Cardiac muscle cell (in vitro differentiated cells and primary cell): ENCODE measurements at regions not wholly inside any gene's neighbourhood (a gene's known extent, or its start where the extent isn't known, plus 50 kb on each side); places are given as distances from the start of the nearest gene placed in this dataset.

Experiments
- DNase-seq, 2 donors: peaks; one replicate each; pipeline versions ENCODE4 v3.0.0 to v3.0.0-alpha.2; 2010 to 2017; ENCODE audit warnings: low read depth in 1 of 2, low spot score in 1 of 2
- H3K27ac ChIP-seq: fragments of 200-600 bp; sonication (generic); 2 replicates; pipeline ENCODE4 v1.5.1; 2016
- H3K27me3 ChIP-seq: fragments of 200-600 bp; sonication (generic); 2 replicates; pipeline ENCODE4 v1.6.0; 2016; ENCODE audit warnings: control low read depth
- H3K36me3 ChIP-seq: fragments of 200-600 bp; sonication (generic); 2 replicates; pipeline ENCODE4 v1.5.1; 2016; ENCODE audit warnings: control low read depth
- H3K4me1 ChIP-seq: fragments of 200-600 bp; sonication (generic); 2 replicates; pipeline ENCODE4 v1.8.1; 2017; ENCODE audit warnings: low read depth, mild to moderate bottlenecking, mixed run types
- H3K4me3 ChIP-seq: fragments of 200-600 bp; sonication (generic); 2 replicates; pipeline ENCODE4 v1.5.1; 2016; ENCODE audit warnings: mild to moderate bottlenecking
- H3K9me3 ChIP-seq: fragments of 200-600 bp; sonication (generic); 2 replicates; pipeline ENCODE4 v1.5.1; 2017; ENCODE audit warnings: low read depth, mild to moderate bottlenecking, control low read depth
- TF ChIP-seq, protein P1 (sequence below): IDR thresholded peaks from 2 replicates; pipeline ENCODE4 v1.5.1; 2012; ENCODE audit warnings: low read depth, mild to moderate bottlenecking, low read length

DNA sequence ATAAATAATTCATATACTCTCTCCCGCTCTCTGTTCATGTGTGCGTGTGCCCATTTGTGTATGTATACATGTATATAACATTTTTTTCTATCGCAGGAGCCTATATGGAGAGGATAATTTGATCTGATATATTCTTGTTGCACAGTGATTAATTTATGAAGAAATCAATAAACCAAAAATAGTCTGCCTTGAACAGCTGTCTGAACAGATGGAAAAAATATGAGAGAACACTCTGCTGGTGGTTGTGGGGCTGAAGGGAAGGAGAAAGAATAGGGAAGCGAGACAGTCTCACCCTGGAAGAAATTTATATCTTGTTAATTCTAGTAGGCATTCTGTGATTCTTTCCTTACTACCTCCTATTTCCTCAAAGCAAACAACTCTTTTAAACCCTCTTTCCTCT lies 96.6 kb upstream of the B3GAT2 start:
- TF ChIP-seq, protein P1, sequence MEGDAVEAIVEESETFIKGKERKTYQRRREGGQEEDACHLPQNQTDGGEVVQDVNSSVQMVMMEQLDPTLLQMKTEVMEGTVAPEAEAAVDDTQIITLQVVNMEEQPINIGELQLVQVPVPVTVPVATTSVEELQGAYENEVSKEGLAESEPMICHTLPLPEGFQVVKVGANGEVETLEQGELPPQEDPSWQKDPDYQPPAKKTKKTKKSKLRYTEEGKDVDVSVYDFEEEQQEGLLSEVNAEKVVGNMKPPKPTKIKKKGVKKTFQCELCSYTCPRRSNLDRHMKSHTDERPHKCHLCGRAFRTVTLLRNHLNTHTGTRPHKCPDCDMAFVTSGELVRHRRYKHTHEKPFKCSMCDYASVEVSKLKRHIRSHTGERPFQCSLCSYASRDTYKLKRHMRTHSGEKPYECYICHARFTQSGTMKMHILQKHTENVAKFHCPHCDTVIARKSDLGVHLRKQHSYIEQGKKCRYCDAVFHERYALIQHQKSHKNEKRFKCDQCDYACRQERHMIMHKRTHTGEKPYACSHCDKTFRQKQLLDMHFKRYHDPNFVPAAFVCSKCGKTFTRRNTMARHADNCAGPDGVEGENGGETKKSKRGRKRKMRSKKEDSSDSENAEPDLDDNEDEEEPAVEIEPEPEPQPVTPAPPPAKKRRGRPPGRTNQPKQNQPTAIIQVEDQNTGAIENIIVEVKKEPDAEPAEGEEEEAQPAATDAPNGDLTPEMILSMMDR = no peak
- DNase-seq = no peak

DNA sequence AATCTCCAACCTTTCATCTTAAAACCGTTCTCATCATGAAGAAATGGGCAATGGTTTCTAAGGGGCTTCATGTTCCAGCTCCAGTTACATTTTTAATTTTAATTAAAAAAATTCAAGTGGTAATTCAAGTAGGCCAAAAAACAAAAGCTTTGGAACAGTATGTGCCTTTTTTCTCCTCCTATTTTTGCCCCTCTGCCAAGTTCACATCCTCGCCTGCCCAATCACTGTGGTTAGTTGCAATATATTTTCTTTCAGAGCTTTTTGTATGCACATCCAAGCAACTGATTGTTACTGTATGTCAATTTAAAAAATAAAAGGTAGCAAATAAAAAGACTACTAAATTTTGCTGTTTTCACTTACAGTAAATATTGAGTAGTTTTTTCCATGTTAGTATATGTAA lies 99.8 kb upstream of the B3GAT2 start:
- no peaks in the 10 kb centered on the region for H3K4me1 ChIP-seq
- H3K27me3 ChIP-seq = no peaks in the 10 kb centered on the region
- H3K4me3 ChIP-seq = no peak overlapping the region
- no peaks in the 10 kb centered on the region for H3K9me3 ChIP-seq
- no peak overlapping the region for H3K27ac ChIP-seq
- no peaks in the 10 kb centered on the region for H3K36me3 ChIP-seq
- peak in 1 of 2 donors; percentile 59 for DNase-seq
- TF ChIP-seq, protein P1 = no peak

More for the DNA sequence above, 96.6 kb upstream of the B3GAT2 start:
- no peaks in the 10 kb centered on the region for H3K36me3 ChIP-seq
- no peaks in the 10 kb centered on the region for H3K4me1 ChIP-seq
- no peaks in the 10 kb centered on the region for H3K27me3 ChIP-seq
- H3K27ac ChIP-seq = no peak overlapping the region
- no peak overlapping the region for H3K4me3 ChIP-seq
- H3K9me3 ChIP-seq = no peaks in the 10 kb centered on the region

DNA sequence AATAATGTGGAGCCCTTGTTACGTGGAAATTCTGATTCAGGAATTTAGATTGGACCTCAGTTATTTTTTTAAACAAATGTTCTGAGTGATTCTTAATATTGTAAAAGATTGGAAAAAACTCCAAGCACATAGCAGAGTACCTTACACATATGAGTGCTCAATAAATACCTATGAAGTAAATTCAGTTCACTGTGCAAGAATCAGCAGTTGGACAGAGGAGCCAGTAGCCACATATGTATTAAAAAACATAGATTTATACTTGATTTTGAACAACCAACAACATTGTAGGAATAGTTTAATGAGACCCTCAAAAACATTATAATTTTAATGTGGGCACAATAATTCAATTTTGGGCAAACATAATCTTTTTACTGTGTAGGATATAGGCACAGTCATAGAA lies 109.3 kb upstream of the B3GAT2 start:
- Histone ChIP-seq H3K9me3 (no peaks in the 10 kb centered on the region), H3K4me1 (no peaks in the 10 kb centered on the region), H3K27ac (no peak overlapping the region), H3K36me3 (no peaks in the 10 kb centered on the region), H3K27me3 (no peaks in the 10 kb centered on the region), H3K4me3 (no peak overlapping the region)
- no peak for DNase-seq
- TF ChIP-seq, protein P1 = no peak

DNA sequence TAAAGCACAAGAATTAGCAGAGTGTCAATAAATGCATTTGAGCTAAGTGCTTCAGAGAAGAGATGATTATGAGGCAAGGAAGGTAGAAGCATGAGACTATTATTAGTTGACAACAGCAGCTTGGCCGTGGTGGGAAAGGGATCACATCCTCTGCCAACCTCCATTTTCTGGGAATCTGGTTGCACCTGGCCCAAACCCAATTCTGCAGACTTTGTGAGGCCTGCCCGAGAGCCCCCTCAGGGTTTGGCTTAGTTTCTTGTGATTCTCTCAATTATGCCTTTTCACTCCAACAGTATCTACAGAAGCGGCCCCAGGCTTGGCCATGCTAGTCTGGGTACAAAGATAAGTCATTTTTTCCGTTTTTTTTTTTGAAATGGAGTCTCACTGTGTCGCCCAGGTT lies 111.0 kb upstream of the B3GAT2 start:
- TF ChIP-seq, protein P1 = no peak
- no peak for DNase-seq
- no peak overlapping the region for H3K27ac ChIP-seq
- no peaks in the 10 kb centered on the region for H3K27me3 ChIP-seq
- H3K36me3 ChIP-seq = no peaks in the 10 kb centered on the region
- no peak overlapping the region for H3K4me3 ChIP-seq
- no peaks in the 10 kb centered on the region for H3K9me3 ChIP-seq
- H3K4me1 ChIP-seq = no peaks in the 10 kb centered on the region

DNA sequence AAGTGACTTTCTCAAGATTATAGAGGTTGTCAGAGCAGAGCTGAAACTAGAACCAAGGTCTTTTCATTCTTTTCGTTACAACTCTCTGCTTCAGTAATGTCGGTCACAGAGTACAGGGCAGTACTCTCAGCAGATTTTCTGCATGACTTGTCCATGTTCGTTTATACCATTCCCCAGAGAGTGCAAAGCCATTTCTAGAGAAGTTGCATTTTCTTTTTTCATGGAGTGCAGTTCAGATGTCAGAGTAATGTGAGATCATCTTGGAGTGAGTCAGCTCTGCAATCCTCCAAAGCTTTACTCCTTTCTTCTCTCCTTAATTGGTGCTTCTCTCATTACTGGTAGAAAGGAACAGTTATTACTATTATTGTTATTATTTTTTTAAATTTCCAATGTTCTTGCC lies 115.6 kb upstream of the B3GAT2 start:
- Histone ChIP-seq H3K36me3 (no peaks in the 10 kb centered on the region), H3K4me1 (no peaks in the 10 kb centered on the region), H3K9me3 (no peaks in the 10 kb centered on the region), H3K27ac (no peak overlapping the region), H3K27me3 (no peaks in the 10 kb centered on the region), H3K4me3 (no peak overlapping the region)
- no peak for DNase-seq
- TF ChIP-seq, protein P1 = no peak

DNA sequence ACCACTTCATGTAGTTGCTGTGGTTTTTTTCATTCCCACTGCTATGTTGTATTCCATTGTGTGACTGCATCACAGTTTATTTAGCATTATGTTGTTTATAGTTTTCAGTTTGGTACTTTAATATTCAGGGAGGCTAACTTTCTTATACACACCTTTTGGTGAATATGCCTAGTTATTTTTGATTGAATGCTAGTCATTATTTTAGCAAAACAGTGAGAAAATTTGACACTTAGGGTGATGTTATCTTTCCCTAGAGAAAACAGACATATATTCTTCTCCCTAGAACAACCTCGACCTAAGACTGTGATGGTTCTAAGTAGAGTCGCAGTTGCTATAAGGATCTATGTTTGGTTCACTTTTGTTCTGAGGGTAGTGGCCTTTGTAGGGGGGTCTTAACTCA lies 120.8 kb upstream of the B3GAT2 start:
- Histone ChIP-seq H3K27ac (no peak overlapping the region), H3K4me3 (no peak overlapping the region), H3K4me1 (no peaks in the 10 kb centered on the region), H3K27me3 (no peaks in the 10 kb centered on the region), H3K36me3 (no peaks in the 10 kb centered on the region), H3K9me3 (no peaks in the 10 kb centered on the region)
- no peak for DNase-seq
- TF ChIP-seq, protein P1 = no peak
